ENCODE measurements at regions not wholly inside any gene's neighbourhood (a gene's known extent, or its start where the extent isn't known, plus 50 kb on each side); places are given as distances from the start of the nearest gene placed in this dataset.

GRCh38 chr13:80037505-80037888 lies 303.4 kb downstream of the SPRY2 start:
- no peak for DNase-seq (ENCODE audit: low read depth, low spot score)

- no peak for DNase-seq (ENCODE audit: low read depth, low spot score)
These were observed 304.0 kb downstream of the SPRY2 start for GRCh38 chr13:80036845-80037504.

- no peak for DNase-seq (ENCODE audit: low read depth, low spot score)
These were observed 305.8 kb downstream of the SPRY2 start for GRCh38 chr13:80035096-80035495.

GRCh38 chr13:80033951-80034350 lies 307.0 kb downstream of the SPRY2 start:
- no peak for DNase-seq (ENCODE audit: low read depth, low spot score)

- no peak for DNase-seq (ENCODE audit: low read depth, low spot score)
These were observed 307.6 kb downstream of the SPRY2 start for GRCh38 chr13:80033286-80033685.

- peak; percentile 8 for DNase-seq (ENCODE audit: low read depth, low spot score)
These were observed 310.4 kb downstream of the SPRY2 start for GRCh38 chr13:80030491-80030890.

GRCh38 chr13:80029170-80029569 lies 311.8 kb downstream of the SPRY2 start:
- DNase-seq (ENCODE audit: low read depth, low spot score): no peak

- peak; percentile 5 for DNase-seq (ENCODE audit: low read depth, low spot score)
These were observed 318.8 kb downstream of the SPRY2 start for GRCh38 chr13:80022146-80022545.

- no peak for DNase-seq (ENCODE audit: low read depth, low spot score)
These were observed 328.7 kb downstream of the SPRY2 start for GRCh38 chr13:80012251-80012650.

GRCh38 chr13:80011448-80012212 lies 329.3 kb downstream of the SPRY2 start:
- no peak for DNase-seq (ENCODE audit: low read depth, low spot score)

GRCh38 chr13:80010846-80011245 lies 330.1 kb downstream of the SPRY2 start:
- no peak for DNase-seq (ENCODE audit: low read depth, low spot score)

- DNase-seq (ENCODE audit: low read depth, low spot score): no peak
These were observed 330.6 kb downstream of the SPRY2 start for GRCh38 chr13:80010286-80010831.

- DNase-seq (ENCODE audit: low read depth, low spot score): no peak
These were observed 331.2 kb downstream of the SPRY2 start for GRCh38 chr13:80009760-80010159.

GRCh38 chr13:80006940-80007339 lies 334.0 kb downstream of the SPRY2 start:
- DNase-seq (ENCODE audit: low read depth, low spot score): no peak

- no peak for DNase-seq (ENCODE audit: low read depth, low spot score)
These were observed 339.4 kb downstream of the SPRY2 start for GRCh38 chr13:80001510-80001842.

- no peak for DNase-seq (ENCODE audit: low read depth, low spot score)
These were observed 340.0 kb downstream of the SPRY2 start for GRCh38 chr13:80000684-80001509.

- DNase-seq (ENCODE audit: low read depth, low spot score): no peak
These were observed 341.3 kb downstream of the SPRY2 start for GRCh38 chr13:79999601-80000000.

GRCh38 chr13:79998381-79998880 lies 342.5 kb downstream of the SPRY2 start:
- DNase-seq (ENCODE audit: low read depth, low spot score): no peak

GRCh38 chr13:79997244-79997643 lies 343.7 kb downstream of the SPRY2 start:
- no peak for DNase-seq (ENCODE audit: low read depth, low spot score)

GRCh38 chr13:79995334-79995733 lies 345.6 kb downstream of the SPRY2 start:
- DNase-seq (ENCODE audit: low read depth, low spot score): no peak

GRCh38 chr13:79992111-79992510 lies 348.8 kb downstream of the SPRY2 start:
- no peak for DNase-seq (ENCODE audit: low read depth, low spot score)

- DNase-seq (ENCODE audit: low read depth, low spot score): no peak
These were observed 350.9 kb downstream of the SPRY2 start for GRCh38 chr13:79990048-79990447.

All from ELF-1 (cell line).